WERI-Rb-1 (cell line): ENCODE measurements at regions not wholly inside any gene's neighbourhood (a gene's known extent, or its start where the extent isn't known, plus 50 kb on each side); places are given as distances from the start of the nearest gene placed in this dataset.
A peak's percentile ranks its signal among the peaks of the same experiment; 100 is the strongest.

Experiments
- DNase-seq: peaks from one replicate; pipeline ENCODE4 v3.0.0-alpha.2; 2020
- H3K27ac ChIP-seq: fragments of 250-450 bp; sonication (Bioruptor Pico); 2 replicates; pipeline ENCODE4 v1.5.1; 2020; ENCODE audit warnings: mild to moderate bottlenecking, moderate library complexity
- H3K27me3 ChIP-seq: fragments of 250-450 bp; sonication (Bioruptor Pico); 2 replicates; pipeline ENCODE4 v1.5.1; 2021; ENCODE audit warnings: mild to moderate bottlenecking, low read depth, moderate library complexity; ENCODE audit not compliant: insufficient read depth, severe bottlenecking
- H3K36me3 ChIP-seq: fragments of 250-450 bp; sonication (Bioruptor Pico); 2 replicates; pipeline ENCODE4 v1.5.1; 2020; ENCODE audit warnings: mild to moderate bottlenecking, moderate library complexity
- H3K4me3 ChIP-seq: 2 replicates; pipeline ENCODE4 v1.5.1; 2011; ENCODE audit warnings: low read depth, mild to moderate bottlenecking, control low read depth, low read length
- H3K9me3 ChIP-seq: fragments of 250-450 bp; sonication (Bioruptor Pico); 2 replicates; pipeline ENCODE4 v1.5.1; 2021; ENCODE audit warnings: mild to moderate bottlenecking, moderate library complexity; ENCODE audit not compliant: severe bottlenecking
- CTCF ChIP-seq: IDR thresholded peaks from 2 replicates; pipeline ENCODE4 v1.5.1; 2011; ENCODE audit warnings: low read depth, mild to moderate bottlenecking, control low read depth, inconsistent platforms, low read length

- TF ChIP-seq CTCF, result no peak
- Histone ChIP-seq H3K4me3 (no peak overlapping the region), H3K9me3 (no peaks in the 10 kb centered on the region), H3K27me3 (no peaks in the 10 kb centered on the region), H3K36me3 (no peaks in the 10 kb centered on the region), H3K27ac (no peak overlapping the region)
- DNase-seq, result no peak
These were observed 378.6 kb downstream of the SMOC2 start for GRCh38 chr6:168819546-168819945.

GRCh38 chr6:168817558-168818159, 376.7 kb downstream of the SMOC2 start:
- TF ChIP-seq CTCF, result no peak

GRCh38 chr6:168815229-168815628, 374.2 kb downstream of the SMOC2 start:
- DNase-seq, result no peak
- Histone ChIP-seq H3K9me3 (no peaks in the 10 kb centered on the region), H3K4me3 (no peak overlapping the region), H3K27ac (no peak overlapping the region), H3K27me3 (no peaks in the 10 kb centered on the region), H3K36me3 (no peaks in the 10 kb centered on the region)
- TF ChIP-seq CTCF, result peak; percentile 69

More at GRCh38 chr6:168817558-168818159, 376.7 kb downstream of the SMOC2 start:
- Histone ChIP-seq H3K9me3 (no peaks in the 10 kb centered on the region), H3K4me3 (no peak overlapping the region), H3K27ac (no peak overlapping the region), H3K36me3 (no peaks in the 10 kb centered on the region), H3K27me3 (no peaks in the 10 kb centered on the region)
- DNase-seq, result no peak

GRCh38 chr6:168808232-168808631, 367.2 kb downstream of the SMOC2 start:
- TF ChIP-seq CTCF, result no peak
- no peak for DNase-seq
- H3K9me3 ChIP-seq, result peaks cover 2% of the 10 kb centered on the region
- no peak overlapping the region for H3K4me3 ChIP-seq
- no peaks in the 10 kb centered on the region for H3K36me3 ChIP-seq
- H3K27me3 ChIP-seq, result no peaks in the 10 kb centered on the region
- no peak overlapping the region for H3K27ac ChIP-seq

GRCh38 chr6:168804331-168804730, 363.3 kb downstream of the SMOC2 start:
- Histone ChIP-seq H3K27me3 (no peaks in the 10 kb centered on the region), H3K36me3 (no peaks in the 10 kb centered on the region), H3K9me3 (peaks cover 2% of the 10 kb centered on the region), H3K4me3 (no peak overlapping the region), H3K27ac (no peak overlapping the region)
- DNase-seq, result no peak
- no peak for TF ChIP-seq CTCF

GRCh38 chr6:168803874-168804273, 362.9 kb downstream of the SMOC2 start:
- no peak for DNase-seq
- no peak overlapping the region for H3K4me3 ChIP-seq
- H3K27ac ChIP-seq, result no peak overlapping the region
- TF ChIP-seq CTCF, result no peak
- no peaks in the 10 kb centered on the region for H3K27me3 ChIP-seq
- H3K9me3 ChIP-seq, result peaks cover 2% of the 10 kb centered on the region
- no peaks in the 10 kb centered on the region for H3K36me3 ChIP-seq
